ENCODE measurements at regions not wholly inside any gene's neighbourhood (a gene's known extent, or its start where the extent isn't known, plus 50 kb on each side); places are given as distances from the start of the nearest gene placed in this dataset.

DNA sequence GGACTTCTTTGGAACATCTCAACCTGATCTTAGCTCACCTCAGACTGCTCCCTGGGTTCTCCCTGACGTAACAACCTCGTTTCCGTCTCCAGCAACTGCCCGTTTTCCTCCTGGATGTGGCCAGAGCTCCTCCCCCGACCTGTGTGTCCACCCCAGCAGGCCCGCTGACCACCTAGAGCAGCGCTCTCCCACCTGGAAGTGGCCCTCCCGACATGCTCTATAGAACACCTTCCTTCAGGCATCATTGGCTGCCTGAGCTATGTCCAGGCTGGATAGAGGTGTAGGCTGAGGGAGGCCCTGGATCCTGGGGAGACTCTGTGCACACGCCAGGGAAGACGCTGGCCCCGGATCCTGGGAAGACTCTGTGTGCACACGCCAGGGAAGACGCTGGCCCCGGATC is 81.3 kb downstream of the TEX29 start:
- TF ChIP-seq, protein P1, sequence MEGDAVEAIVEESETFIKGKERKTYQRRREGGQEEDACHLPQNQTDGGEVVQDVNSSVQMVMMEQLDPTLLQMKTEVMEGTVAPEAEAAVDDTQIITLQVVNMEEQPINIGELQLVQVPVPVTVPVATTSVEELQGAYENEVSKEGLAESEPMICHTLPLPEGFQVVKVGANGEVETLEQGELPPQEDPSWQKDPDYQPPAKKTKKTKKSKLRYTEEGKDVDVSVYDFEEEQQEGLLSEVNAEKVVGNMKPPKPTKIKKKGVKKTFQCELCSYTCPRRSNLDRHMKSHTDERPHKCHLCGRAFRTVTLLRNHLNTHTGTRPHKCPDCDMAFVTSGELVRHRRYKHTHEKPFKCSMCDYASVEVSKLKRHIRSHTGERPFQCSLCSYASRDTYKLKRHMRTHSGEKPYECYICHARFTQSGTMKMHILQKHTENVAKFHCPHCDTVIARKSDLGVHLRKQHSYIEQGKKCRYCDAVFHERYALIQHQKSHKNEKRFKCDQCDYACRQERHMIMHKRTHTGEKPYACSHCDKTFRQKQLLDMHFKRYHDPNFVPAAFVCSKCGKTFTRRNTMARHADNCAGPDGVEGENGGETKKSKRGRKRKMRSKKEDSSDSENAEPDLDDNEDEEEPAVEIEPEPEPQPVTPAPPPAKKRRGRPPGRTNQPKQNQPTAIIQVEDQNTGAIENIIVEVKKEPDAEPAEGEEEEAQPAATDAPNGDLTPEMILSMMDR (IDR thresholded peaks at IDR 0.05) = no peak
- no peak for DNase-seq
- Mint-ChIP-seq H3K4me3 (no peak overlapping the region), H3K36me3 (ENCODE audit: low read depth) (no peaks in the 10 kb centered on the region), H3K4me1 (ENCODE audit: low read depth) (no peaks in the 10 kb centered on the region), H3K27me3 (ENCODE audit: insufficient read depth) (peaks cover 24% of the 10 kb centered on the region), H3K9me3 (no peaks in the 10 kb centered on the region), H3K27ac (no peak overlapping the region)

DNA sequence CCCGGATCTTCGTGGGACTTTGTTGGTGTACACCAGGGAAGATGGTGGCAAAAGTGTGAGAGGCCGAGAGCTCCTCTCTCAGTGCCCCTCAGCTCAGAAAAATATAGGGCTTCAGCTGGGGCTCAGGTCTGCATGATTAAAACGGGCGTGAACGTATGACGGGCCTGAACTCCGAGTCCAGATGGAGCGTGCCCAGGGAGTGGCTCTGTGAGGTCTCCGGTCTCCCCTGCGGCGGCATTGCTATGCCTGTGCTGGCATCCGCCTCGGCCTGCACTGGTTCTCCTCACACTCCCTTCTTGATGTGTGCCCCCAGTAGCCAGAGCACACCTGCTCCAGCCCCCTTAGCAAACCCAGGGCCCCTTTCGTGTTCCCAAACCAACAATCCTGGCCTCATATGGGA is 82.0 kb downstream of the TEX29 start:
- H3K27me3 Mint-ChIP-seq (ENCODE audit: insufficient read depth) = peaks cover 22% of the 10 kb centered on the region
- H3K27ac Mint-ChIP-seq = no peak overlapping the region
- H3K9me3 Mint-ChIP-seq = no peaks in the 10 kb centered on the region
- H3K4me1 Mint-ChIP-seq (ENCODE audit: low read depth) = no peaks in the 10 kb centered on the region
- TF ChIP-seq, protein P1 (IDR thresholded peaks at IDR 0.05) = no peak
- no peak overlapping the region for H3K4me3 Mint-ChIP-seq
- no peak for DNase-seq
- H3K36me3 Mint-ChIP-seq (ENCODE audit: low read depth) = no peaks in the 10 kb centered on the region

DNA sequence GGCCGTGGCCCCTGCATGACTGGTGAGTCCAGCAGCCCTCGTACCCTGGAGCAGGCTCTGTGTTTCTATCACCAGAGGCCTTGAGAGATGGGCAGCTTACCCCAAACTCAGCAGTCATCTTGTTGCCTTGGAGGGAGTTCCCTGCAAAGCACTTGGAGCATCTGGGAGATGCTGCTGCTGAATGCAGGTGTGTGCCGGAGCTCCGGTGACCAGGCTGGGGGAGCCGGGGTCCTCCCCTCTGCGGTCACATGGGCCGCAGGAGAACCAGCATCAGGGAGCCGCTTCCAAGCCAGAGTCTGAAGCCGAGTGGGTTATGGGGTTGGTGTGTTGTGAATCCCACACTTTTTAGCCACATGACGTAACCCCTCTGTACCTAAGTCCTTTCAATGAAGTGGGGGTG is 82.8 kb downstream of the TEX29 start:
- DNase-seq = no peak
- Mint-ChIP-seq H3K4me3 (no peak overlapping the region), H3K27ac (no peak overlapping the region), H3K4me1 (ENCODE audit: low read depth) (no peaks in the 10 kb centered on the region), H3K36me3 (ENCODE audit: low read depth) (no peaks in the 10 kb centered on the region), H3K9me3 (no peaks in the 10 kb centered on the region), H3K27me3 (ENCODE audit: insufficient read depth) (peaks cover 28% of the 10 kb centered on the region)
- TF ChIP-seq, protein P1 (IDR thresholded peaks at IDR 0.05) = no peak

DNA sequence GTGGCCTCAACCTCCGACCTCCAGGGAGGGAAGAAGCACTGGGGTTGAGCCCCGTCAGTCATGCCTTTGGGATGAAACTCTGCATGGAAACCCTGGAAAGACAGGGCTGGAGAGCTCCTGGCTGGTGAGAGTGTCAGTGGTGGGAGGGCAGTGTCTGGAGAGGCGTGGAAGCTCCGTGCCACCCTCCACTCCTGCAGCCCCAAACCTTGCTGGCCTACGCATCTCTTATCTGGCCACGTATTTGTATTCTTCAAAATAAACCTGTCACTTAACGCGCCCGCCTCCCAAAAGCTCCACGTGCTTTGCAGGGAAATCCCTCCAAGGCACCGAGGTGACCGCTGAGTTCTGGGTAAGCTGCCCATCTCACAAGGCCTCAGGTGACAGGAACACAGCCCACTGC is 84.3 kb downstream of the TEX29 start:
- Mint-ChIP-seq H3K36me3 (ENCODE audit: low read depth) (no peaks in the 10 kb centered on the region), H3K27ac (no peak overlapping the region), H3K4me1 (ENCODE audit: low read depth) (no peaks in the 10 kb centered on the region), H3K4me3 (no peak overlapping the region), H3K27me3 (ENCODE audit: insufficient read depth) (peaks cover 31% of the 10 kb centered on the region), H3K9me3 (no peaks in the 10 kb centered on the region)
- TF ChIP-seq, protein P1 (IDR thresholded peaks at IDR 0.05) = no peak
- DNase-seq = no peak

DNA sequence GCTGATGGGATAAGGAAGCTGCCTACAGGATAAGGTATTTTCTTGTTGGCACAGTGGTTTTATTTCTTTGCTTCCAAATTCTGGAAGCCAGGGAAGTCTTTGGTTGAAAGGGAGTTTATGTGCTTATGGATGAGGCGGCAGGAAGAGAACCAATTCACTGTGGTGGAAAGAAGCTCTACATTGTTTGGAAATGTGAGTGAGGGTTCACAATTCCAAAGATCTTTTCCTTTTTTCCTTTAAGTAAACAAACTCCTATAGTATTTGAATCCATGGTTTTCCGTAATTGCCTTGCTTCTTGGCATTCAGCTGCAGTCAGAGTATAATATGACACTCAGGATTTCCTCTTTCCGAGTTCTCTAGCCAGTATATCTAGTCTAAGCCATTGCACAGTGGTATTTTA is 86.2 kb downstream of the TEX29 start:
- no peak for DNase-seq
- no peaks in the 10 kb centered on the region for H3K36me3 Mint-ChIP-seq (ENCODE audit: low read depth)
- no peak overlapping the region for H3K4me3 Mint-ChIP-seq
- TF ChIP-seq, protein P1 (IDR thresholded peaks at IDR 0.05) = no peak
- H3K27me3 Mint-ChIP-seq (ENCODE audit: insufficient read depth) = peaks cover 31% of the 10 kb centered on the region
- H3K4me1 Mint-ChIP-seq (ENCODE audit: low read depth) = no peaks in the 10 kb centered on the region
- no peaks in the 10 kb centered on the region for H3K9me3 Mint-ChIP-seq
- H3K27ac Mint-ChIP-seq = no peak overlapping the region
